Esophagus muscularis mucosa (tissue), 3 donors: ENCODE measurements at regions not wholly inside any gene's neighbourhood (a gene's known extent, or its start where the extent isn't known, plus 50 kb on each side); places are given as distances from the start of the nearest gene placed in this dataset.

Source experiments
- POLR2A ChIP-seq: fragments of 450-650 bp; IDR thresholded peaks from one replicate; pipeline ENCODE4 v1.6.1; 2017; ENCODE audit warnings: antibody characterized with exemption, moderate library complexity, mild to moderate bottlenecking, low read depth
- TF ChIP-seq, protein P1 (sequence below), 3 experiments: fragments of 200-600 bp in 2 of 3; fragments of 450-650 bp in 1 of 3; sonication (generic) in 2 of 3; IDR thresholded peaks; one replicate each; pipeline ENCODE4 v1.5.1; 2017 to 2019; ENCODE audit warnings: antibody characterized with exemption in 3 of 3, mild to moderate bottlenecking in 2 of 3, moderate library complexity in 1 of 3

DNA sequence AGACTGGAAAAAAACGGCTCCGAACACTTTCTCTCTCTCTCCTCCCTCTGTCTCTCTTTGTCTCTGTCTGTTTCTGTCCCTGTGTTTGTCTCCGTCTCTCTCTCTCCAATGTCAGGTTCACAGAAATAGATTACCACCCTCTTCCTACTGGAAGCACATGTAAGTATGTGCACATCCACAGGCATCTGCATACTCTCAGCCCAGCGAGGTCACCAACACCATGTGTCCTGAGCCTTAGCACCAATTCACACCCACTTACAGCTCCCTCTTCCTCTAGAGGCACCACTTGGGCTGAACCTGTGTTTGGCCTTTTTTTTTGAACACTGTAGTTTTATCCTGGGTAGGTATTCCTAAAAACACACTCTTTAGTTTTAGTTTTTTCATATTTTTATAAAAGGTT lies 130.5 kb downstream of the ETS2 start:
- TF ChIP-seq, protein P1, sequence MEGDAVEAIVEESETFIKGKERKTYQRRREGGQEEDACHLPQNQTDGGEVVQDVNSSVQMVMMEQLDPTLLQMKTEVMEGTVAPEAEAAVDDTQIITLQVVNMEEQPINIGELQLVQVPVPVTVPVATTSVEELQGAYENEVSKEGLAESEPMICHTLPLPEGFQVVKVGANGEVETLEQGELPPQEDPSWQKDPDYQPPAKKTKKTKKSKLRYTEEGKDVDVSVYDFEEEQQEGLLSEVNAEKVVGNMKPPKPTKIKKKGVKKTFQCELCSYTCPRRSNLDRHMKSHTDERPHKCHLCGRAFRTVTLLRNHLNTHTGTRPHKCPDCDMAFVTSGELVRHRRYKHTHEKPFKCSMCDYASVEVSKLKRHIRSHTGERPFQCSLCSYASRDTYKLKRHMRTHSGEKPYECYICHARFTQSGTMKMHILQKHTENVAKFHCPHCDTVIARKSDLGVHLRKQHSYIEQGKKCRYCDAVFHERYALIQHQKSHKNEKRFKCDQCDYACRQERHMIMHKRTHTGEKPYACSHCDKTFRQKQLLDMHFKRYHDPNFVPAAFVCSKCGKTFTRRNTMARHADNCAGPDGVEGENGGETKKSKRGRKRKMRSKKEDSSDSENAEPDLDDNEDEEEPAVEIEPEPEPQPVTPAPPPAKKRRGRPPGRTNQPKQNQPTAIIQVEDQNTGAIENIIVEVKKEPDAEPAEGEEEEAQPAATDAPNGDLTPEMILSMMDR (IDR thresholded peaks at IDR 0.05), result no peak
- no peak for TF ChIP-seq POLR2A
